ENCODE measurements at regions not wholly inside any gene's neighbourhood (a gene's known extent, or its start where the extent isn't known, plus 50 kb on each side); places are given as distances from the start of the nearest gene placed in this dataset.

- DNase-seq (ENCODE audit: low read depth): no peak
- in situ Hi-C loops (cut with HindIII; ENCODE audit: low sequenced_read_pairs): no loop called here
- no peak overlapping the region for H3K4me3 ChIP-seq (ENCODE audit: low read depth, low read length)
- TF ChIP-seq CTCF (IDR thresholded peaks at IDR 0.05; ENCODE audit: low read depth, low read length, missing control alignments): no peak
Observed at GRCh38 chr1:90187323-90187585, 192.3 kb downstream of the ZNF326 start.

GRCh38 chr1:90186506-90187322 lies 191.8 kb downstream of the ZNF326 start:
- H3K4me3 ChIP-seq (ENCODE audit: low read depth, low read length): no peak overlapping the region
- in situ Hi-C loops (cut with HindIII; ENCODE audit: low sequenced_read_pairs): no loop called here
- DNase-seq (ENCODE audit: low read depth): no peak
- no peak for TF ChIP-seq CTCF (IDR thresholded peaks at IDR 0.05; ENCODE audit: low read depth, low read length, missing control alignments)

DNA sequence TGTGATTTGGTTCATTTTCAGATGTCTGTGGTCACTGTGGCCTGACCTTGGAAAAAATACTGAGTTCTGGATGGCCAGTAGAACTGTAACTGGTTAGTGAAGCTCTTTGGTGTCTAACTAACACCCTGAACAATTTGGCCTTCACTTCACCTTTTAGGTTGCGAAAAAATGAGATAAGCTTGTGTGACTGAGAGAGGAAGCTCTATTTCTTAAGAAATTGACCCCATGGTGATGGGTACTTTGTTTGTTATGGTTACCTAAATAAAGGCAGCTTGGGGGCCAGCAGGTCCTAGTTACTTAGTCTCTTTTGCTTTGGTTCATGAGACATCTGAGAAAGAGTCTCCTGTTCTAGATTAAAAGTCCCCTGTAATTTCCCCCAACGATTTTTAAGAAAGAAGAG lies 181.6 kb downstream of the ZNF326 start:
- in situ Hi-C loops (cut with HindIII; ENCODE audit: low sequenced_read_pairs): no loop called here
- H3K4me3 ChIP-seq (ENCODE audit: low read depth, low read length): no peak overlapping the region
- no peak for TF ChIP-seq CTCF (IDR thresholded peaks at IDR 0.05; ENCODE audit: low read depth, low read length, missing control alignments)
- DNase-seq (ENCODE audit: low read depth): no peak

GRCh38 chr1:90175490-90176167 lies 180.7 kb downstream of the ZNF326 start:
- TF ChIP-seq CTCF (IDR thresholded peaks at IDR 0.05; ENCODE audit: low read depth, low read length, missing control alignments): no peak
- in situ Hi-C loops (cut with HindIII; ENCODE audit: low sequenced_read_pairs): no loop called here
- no peak for DNase-seq (ENCODE audit: low read depth)
- no peak overlapping the region for H3K4me3 ChIP-seq (ENCODE audit: low read depth, low read length)

DNA sequence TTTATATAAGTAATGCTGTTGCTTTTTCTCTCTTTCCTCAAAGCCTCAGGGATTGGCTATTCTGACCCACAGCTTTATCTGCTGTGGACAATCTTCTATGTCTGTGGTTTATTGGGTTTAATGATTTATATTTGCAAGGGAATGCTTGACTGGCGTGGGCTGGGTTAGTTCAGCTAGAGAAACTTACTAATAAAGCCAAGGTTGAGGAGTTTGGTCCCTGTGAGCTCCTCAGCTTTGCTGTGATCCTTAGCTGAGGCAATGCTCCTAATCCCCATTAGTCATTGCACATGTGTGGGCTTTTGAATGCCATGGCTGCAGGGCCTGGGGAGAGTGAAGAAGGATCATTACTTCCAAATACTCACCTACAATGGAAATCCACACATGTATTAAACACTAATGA lies 179.3 kb downstream of the ZNF326 start:
- in situ Hi-C loops (cut with HindIII; ENCODE audit: low sequenced_read_pairs): no loop called here
- no peak overlapping the region for H3K4me3 ChIP-seq (ENCODE audit: low read depth, low read length)
- DNase-seq (ENCODE audit: low read depth): no peak
- TF ChIP-seq CTCF (IDR thresholded peaks at IDR 0.05; ENCODE audit: low read depth, low read length, missing control alignments): no peak

DNA sequence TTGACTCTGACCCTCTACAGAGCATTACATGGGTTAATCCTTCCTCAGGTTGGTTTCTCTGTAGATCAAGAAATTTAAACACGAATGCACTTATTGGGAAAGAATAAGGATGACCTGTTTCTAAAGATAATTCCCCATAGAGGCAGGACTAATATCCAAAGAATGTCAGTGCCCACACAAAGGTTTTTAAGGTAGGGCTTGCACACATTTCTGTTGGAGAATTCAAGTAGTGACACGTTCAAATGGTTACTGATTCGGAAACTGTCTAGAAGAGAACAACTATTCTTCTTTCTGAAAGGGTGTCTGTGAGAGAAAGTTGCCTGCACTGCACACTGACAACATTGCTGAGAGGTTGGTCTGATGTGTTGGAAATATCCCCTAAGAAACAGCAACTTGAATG lies 167.3 kb downstream of the ZNF326 start:
- in situ Hi-C loops (cut with HindIII; ENCODE audit: low sequenced_read_pairs): no loop called here
- no peak for DNase-seq (ENCODE audit: low read depth)
- TF ChIP-seq CTCF (IDR thresholded peaks at IDR 0.05; ENCODE audit: low read depth, low read length, missing control alignments): no peak
- no peak overlapping the region for H3K4me3 ChIP-seq (ENCODE audit: low read depth, low read length)

All from astrocyte of the cerebellum (primary cell).